ENCODE measurements at regions not wholly inside any gene's neighbourhood (a gene's known extent, or its start where the extent isn't known, plus 50 kb on each side); places are given as distances from the start of the nearest gene placed in this dataset.

DNA sequence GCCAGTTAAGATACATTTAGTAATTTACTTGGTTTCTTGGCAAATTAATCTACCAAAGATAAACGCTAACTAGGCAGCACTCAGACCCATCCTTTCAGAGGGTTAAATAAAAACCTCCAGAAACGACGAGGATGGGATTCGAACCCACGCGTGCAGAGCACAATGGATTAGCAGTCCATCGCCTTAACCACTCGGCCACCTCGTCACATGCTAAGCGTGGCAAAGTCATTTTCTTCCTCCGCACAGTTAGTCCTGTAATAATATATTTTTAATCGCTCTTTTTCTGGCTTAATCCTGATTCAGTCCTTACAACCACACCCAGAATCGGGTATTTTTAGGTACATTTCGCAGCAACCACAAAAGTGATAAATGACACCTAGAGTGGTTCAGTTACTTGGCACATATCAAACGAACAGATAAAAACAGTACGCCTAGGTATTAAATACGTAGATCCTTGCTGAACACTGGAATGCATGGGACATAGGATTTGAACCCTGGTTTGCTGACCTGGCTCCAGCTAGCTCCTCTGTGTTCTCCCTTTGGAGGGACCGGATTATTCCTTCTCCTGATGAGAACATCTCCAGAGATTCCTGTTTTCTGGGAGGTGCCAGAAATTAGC, 71.6 kb downstream of the GPX5 start:
- intact Hi-C loops (cut with micrococcal nuclease) = no loop called here

DNA sequence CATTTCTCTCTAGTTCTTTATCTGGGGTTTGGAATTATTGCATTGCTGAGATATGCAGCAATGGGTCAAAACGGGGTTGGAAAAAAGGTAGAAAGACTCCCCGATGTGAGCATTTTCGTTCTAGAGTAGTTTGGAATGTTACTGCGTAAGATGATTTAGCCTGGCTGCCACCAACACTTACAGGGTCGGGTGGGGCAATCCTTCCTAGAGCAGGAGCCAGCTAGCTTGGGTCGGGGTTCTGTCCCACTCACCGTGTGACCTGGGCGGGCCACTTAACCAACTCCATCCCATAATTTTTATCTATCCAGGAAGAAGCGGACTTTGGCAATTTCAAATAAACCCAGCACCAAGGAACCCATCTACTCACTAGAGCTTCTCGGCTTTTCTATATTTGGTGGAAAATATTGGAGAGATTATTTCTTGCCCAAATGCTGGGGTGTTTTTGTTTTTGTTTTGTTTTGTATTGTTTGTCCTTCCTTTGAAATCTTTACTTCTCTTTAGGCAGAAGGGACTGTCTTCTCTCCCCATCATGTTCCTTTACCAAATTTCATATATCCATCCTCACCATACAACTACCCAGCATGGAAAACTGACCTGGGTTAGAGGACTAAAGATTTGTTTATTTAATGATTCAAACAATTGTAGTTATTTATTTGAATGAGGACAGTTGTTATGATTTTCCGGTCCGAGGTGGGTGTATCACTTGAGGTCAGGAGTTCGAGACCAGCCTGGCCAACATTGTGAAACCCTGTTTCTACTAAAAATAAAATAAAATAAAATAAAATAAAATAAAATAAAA, 72.4 kb downstream of the GPX5 start:
- peaks cover 27 to 30% of the 10 kb centered on the region in 2 donors for H3K27me3 Mint-ChIP-seq
- no peak overlapping the region for H3K4me3 ChIP-seq (ENCODE audit: low read length in 2 of 2)
- H3K4me3 Mint-ChIP-seq = peak overlapping the region in 1 of 8 donors; percentile 31
- H3K27ac Mint-ChIP-seq = no peak overlapping the region
- DNase-seq = no peak
- no peaks in the 10 kb centered on the region for H3K36me3 ChIP-seq (ENCODE audit: insufficient read depth, low read length)
- no peak overlapping the region for H3K27ac ChIP-seq (ENCODE audit: low read depth, low read length)
- ChIA-PET POLR2A (ENCODE audit: partially characterized antibody) (no interaction called here), CTCF (ENCODE audit: partially characterized antibody) (no interaction called here)
- no peaks in the 10 kb centered on the region for H3K27me3 ChIP-seq (ENCODE audit: insufficient read depth, low read length)
- H3K4me1 ChIP-seq (ENCODE audit: insufficient read depth, low read length) = no peaks in the 10 kb centered on the region
- no peaks in the 10 kb centered on the region for H3K36me3 Mint-ChIP-seq
- intact Hi-C loops (cut with micrococcal nuclease) = no loop called here
- H3K4me1 Mint-ChIP-seq = peaks cover 0 to 3% (median under 1%) of the 10 kb centered on the region in 4 donors
- H3K9me3 ChIP-seq (ENCODE audit: control insufficient read depth in 1 of 2, low read length in 2 of 2) = no peaks in the 10 kb centered on the region
- H3K9me3 Mint-ChIP-seq = peaks cover 0 to 33% (median 8%) of the 10 kb centered on the region in 8 donors

More for the DNA sequence above, 71.6 kb downstream of the GPX5 start:
- ChIA-PET CTCF (ENCODE audit: partially characterized antibody) (no interaction called here), POLR2A (ENCODE audit: partially characterized antibody) (no interaction called here)
- no peak for DNase-seq
- H3K27me3 ChIP-seq (ENCODE audit: insufficient read depth, low read length) = no peaks in the 10 kb centered on the region
- H3K36me3 ChIP-seq (ENCODE audit: insufficient read depth, low read length) = no peaks in the 10 kb centered on the region
- peaks cover 31% of the 10 kb centered on the region in 2 donors for H3K27me3 Mint-ChIP-seq
- H3K4me1 Mint-ChIP-seq = peaks cover 0 to 3% (median under 1%) of the 10 kb centered on the region in 4 donors
- no peaks in the 10 kb centered on the region for H3K36me3 Mint-ChIP-seq
- H3K27ac Mint-ChIP-seq = no peak overlapping the region
- peak overlapping the region in 1 of 8 donors; percentile 25 for H3K4me3 Mint-ChIP-seq
- no peaks in the 10 kb centered on the region for H3K9me3 ChIP-seq (ENCODE audit: control insufficient read depth in 1 of 2, low read length in 2 of 2)
- no peaks in the 10 kb centered on the region for H3K4me1 ChIP-seq (ENCODE audit: insufficient read depth, low read length)
- H3K9me3 Mint-ChIP-seq = peaks cover 0 to 31% (median 8%) of the 10 kb centered on the region in 8 donors
- H3K4me3 ChIP-seq (ENCODE audit: low read length in 2 of 2) = no peak overlapping the region
- no peak overlapping the region for H3K27ac ChIP-seq (ENCODE audit: low read depth, low read length)

DNA sequence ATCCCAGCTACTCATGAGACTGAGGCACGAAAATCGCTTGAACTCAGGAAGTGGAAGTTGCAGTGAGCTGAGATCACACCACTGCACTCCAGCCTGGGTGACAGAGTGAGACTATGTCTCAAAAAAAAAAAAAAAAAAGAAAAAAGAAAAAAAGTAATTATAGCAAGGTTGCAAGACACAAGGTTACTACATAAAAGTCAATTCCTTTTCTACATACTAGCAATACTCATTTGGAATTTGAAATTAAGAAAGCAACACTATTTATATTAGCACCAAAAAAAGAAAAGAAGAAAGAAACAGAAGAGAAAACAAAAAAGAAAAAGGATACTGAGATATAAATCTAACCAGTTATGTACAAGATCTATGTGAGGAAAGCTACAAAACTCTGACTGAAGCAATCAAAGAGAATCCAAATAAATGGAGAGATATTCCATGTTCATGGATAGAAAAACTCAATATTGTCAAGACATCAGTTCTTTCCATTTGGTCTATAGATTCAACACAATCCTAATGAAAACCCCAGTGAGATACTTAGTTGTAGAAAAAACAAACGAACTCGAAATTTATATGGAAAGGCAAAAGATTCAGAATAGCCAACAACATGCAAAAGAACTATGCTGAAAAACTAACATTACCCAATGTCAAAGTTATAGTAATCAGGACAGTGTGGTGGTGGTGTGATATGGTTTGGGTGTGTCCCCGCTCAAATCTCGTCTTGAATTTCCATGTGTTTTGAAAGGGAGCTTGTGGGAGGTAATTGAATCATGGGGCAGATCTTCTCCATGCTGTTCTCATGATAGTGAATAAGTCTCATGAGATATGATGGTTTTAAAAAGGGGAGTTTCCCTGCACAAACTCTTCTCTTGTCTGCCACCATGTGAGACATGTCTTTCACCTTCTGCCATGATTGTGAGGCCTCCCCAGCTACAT, 73.3 kb downstream of the GPX5 start:
- CTCF ChIA-PET (ENCODE audit: partially characterized antibody) = no interaction called here
- H3K27ac Mint-ChIP-seq = no peak overlapping the region
- H3K4me3 Mint-ChIP-seq = no peak overlapping the region
- Histone ChIP-seq H3K27me3 (ENCODE audit: insufficient read depth, low read length) (no peaks in the 10 kb centered on the region), H3K9me3 (ENCODE audit: control insufficient read depth in 1 of 2, low read length in 2 of 2) (no peaks in the 10 kb centered on the region), H3K36me3 (ENCODE audit: insufficient read depth, low read length) (no peaks in the 10 kb centered on the region), H3K4me3 (ENCODE audit: low read length in 2 of 2) (no peak overlapping the region), H3K4me1 (ENCODE audit: insufficient read depth, low read length) (no peaks in the 10 kb centered on the region), H3K27ac (ENCODE audit: low read depth, low read length) (no peak overlapping the region)
- POLR2A ChIA-PET (ENCODE audit: partially characterized antibody) = no interaction called here
- intact Hi-C loops (cut with micrococcal nuclease) = no loop called here
- peaks cover 28 to 29% of the 10 kb centered on the region in 2 donors for H3K27me3 Mint-ChIP-seq
- no peaks in the 10 kb centered on the region for H3K36me3 Mint-ChIP-seq
- H3K9me3 Mint-ChIP-seq = peaks cover 0 to 33% (median 8%) of the 10 kb centered on the region in 8 donors
- peaks cover 0 to 3% (median under 1%) of the 10 kb centered on the region in 4 donors for H3K4me1 Mint-ChIP-seq
- no peak for DNase-seq

GRCh38 chr6:28600245-28600644, 74.6 kb downstream of the GPX5 start:
- H3K27me3 Mint-ChIP-seq = peaks cover 25 to 29% of the 10 kb centered on the region in 2 donors
- no peaks in the 10 kb centered on the region for H3K36me3 Mint-ChIP-seq
- no peak overlapping the region for H3K4me3 ChIP-seq (ENCODE audit: low read length in 2 of 2)
- no peak overlapping the region for H3K4me3 Mint-ChIP-seq
- no peak overlapping the region for H3K27ac Mint-ChIP-seq
- H3K9me3 Mint-ChIP-seq = peaks cover 0 to 27% (median 8%) of the 10 kb centered on the region in 8 donors
- intact Hi-C loops (cut with micrococcal nuclease) = no loop called here
- H3K27me3 ChIP-seq (ENCODE audit: insufficient read depth, low read length) = peaks cover 7% of the 10 kb centered on the region
- DNase-seq = no peak
- H3K4me1 ChIP-seq (ENCODE audit: insufficient read depth, low read length) = no peaks in the 10 kb centered on the region
- no peaks in the 10 kb centered on the region for H3K9me3 ChIP-seq (ENCODE audit: control insufficient read depth in 1 of 2, low read length in 2 of 2)
- POLR2A ChIA-PET (ENCODE audit: partially characterized antibody) = no interaction called here
- H3K36me3 ChIP-seq (ENCODE audit: insufficient read depth, low read length) = no peaks in the 10 kb centered on the region
- CTCF ChIA-PET (ENCODE audit: partially characterized antibody) = no interaction called here
- H3K27ac ChIP-seq (ENCODE audit: low read depth, low read length) = no peak overlapping the region
- peaks cover 0 to 3% (median under 1%) of the 10 kb centered on the region in 4 donors for H3K4me1 Mint-ChIP-seq

- H3K36me3 Mint-ChIP-seq = no peaks in the 10 kb centered on the region
- H3K4me1 ChIP-seq (ENCODE audit: insufficient read depth, low read length) = peaks cover 5% of the 10 kb centered on the region
- peaks cover 0 to 8% (median 4%) of the 10 kb centered on the region in 4 donors for H3K4me1 Mint-ChIP-seq
- DNase-seq = no peak
- H3K9me3 Mint-ChIP-seq = peaks cover 0 to 15% (median 6%) of the 10 kb centered on the region in 8 donors
- intact Hi-C loops (cut with micrococcal nuclease) = no loop called here
- H3K9me3 ChIP-seq (ENCODE audit: control insufficient read depth in 1 of 2, low read length in 2 of 2) = no peaks in the 10 kb centered on the region
- H3K27me3 ChIP-seq (ENCODE audit: insufficient read depth, low read length) = peaks cover 18% of the 10 kb centered on the region
- peaks cover 31 to 36% of the 10 kb centered on the region in 2 donors for H3K27me3 Mint-ChIP-seq
- ChIA-PET POLR2A (ENCODE audit: partially characterized antibody) (no interaction called here), CTCF (ENCODE audit: partially characterized antibody) (no interaction called here)
- H3K27ac ChIP-seq (ENCODE audit: low read depth, low read length) = no peak overlapping the region
- no peak overlapping the region for H3K27ac Mint-ChIP-seq
- no peak overlapping the region for H3K4me3 Mint-ChIP-seq
- H3K4me3 ChIP-seq (ENCODE audit: low read length in 2 of 2) = no peak overlapping the region
- H3K36me3 ChIP-seq (ENCODE audit: insufficient read depth, low read length) = no peaks in the 10 kb centered on the region
Observed at GRCh38 chr6:28603891-28604290, 78.2 kb downstream of the GPX5 start.

- H3K9me3 Mint-ChIP-seq = peaks cover 0 to 8% (median 2%) of the 10 kb centered on the region in 8 donors
- Histone ChIP-seq H3K27me3 (ENCODE audit: insufficient read depth, low read length) (peaks cover 18% of the 10 kb centered on the region), H3K4me1 (ENCODE audit: insufficient read depth, low read length) (peaks cover 5% of the 10 kb centered on the region), H3K36me3 (ENCODE audit: insufficient read depth, low read length) (no peaks in the 10 kb centered on the region), H3K4me3 (ENCODE audit: low read length in 2 of 2) (no peak overlapping the region), H3K27ac (ENCODE audit: low read depth, low read length) (no peak overlapping the region), H3K9me3 (ENCODE audit: control insufficient read depth in 1 of 2, low read length in 2 of 2) (no peaks in the 10 kb centered on the region)
- peak overlapping the region in 6 of 8 donors; percentile 12 to 69 (median 38) for H3K4me3 Mint-ChIP-seq
- H3K27me3 Mint-ChIP-seq = peaks cover 35 to 47% of the 10 kb centered on the region in 2 donors
- H3K36me3 Mint-ChIP-seq = no peaks in the 10 kb centered on the region
- peaks cover 0 to 8% (median 4%) of the 10 kb centered on the region in 4 donors for H3K4me1 Mint-ChIP-seq
- intact Hi-C loops (cut with micrococcal nuclease) = no loop called here
- POLR2A ChIA-PET (ENCODE audit: partially characterized antibody) = no interaction called here
- H3K27ac Mint-ChIP-seq = peak overlapping the region in 1 of 7 donors; percentile 80
- CTCF ChIA-PET (ENCODE audit: partially characterized antibody) = no interaction called here
- peak in 4 of 5 donors; percentile 12 to 24 (median 20) for DNase-seq
Observed at GRCh38 chr6:28606424-28607391, 81.0 kb downstream of the GPX5 start.

Data from CD4-positive, alpha-beta memory T cell (primary cell).